ENCODE measurements at regions not wholly inside any gene's neighbourhood (a gene's known extent, or its start where the extent isn't known, plus 50 kb on each side); places are given as distances from the start of the nearest gene placed in this dataset.
"Not testable (repeated sequence)": the region's sequence is repeated elsewhere in the genome, so short reads cannot be mapped to it uniquely, and the experiment has no call there.

GRCh38 chr6:165181951-165182414 lies 127.4 kb downstream of the C6orf118 start:
- DNase-seq (ENCODE audit: extremely low read depth in 1 of 11, low read depth in 9 of 11, low spot score in 4 of 11) = no peak

- no peak for DNase-seq (ENCODE audit: extremely low read depth in 1 of 11, low read depth in 9 of 11, low spot score in 4 of 11)
Observed at GRCh38 chr6:165178056-165178455, 131.3 kb downstream of the C6orf118 start.

- no peak for DNase-seq (ENCODE audit: extremely low read depth in 1 of 11, low read depth in 9 of 11, low spot score in 4 of 11)
Observed at GRCh38 chr6:165173484-165173883, 135.9 kb downstream of the C6orf118 start.

- DNase-seq (ENCODE audit: extremely low read depth in 1 of 11, low read depth in 9 of 11, low spot score in 4 of 11) = no peak
Observed at GRCh38 chr6:165167861-165168260, 141.5 kb downstream of the C6orf118 start.

- DNase-seq (ENCODE audit: extremely low read depth in 1 of 11, low read depth in 9 of 11, low spot score in 4 of 11) = no peak
Observed at GRCh38 chr6:165167311-165167710, 142.1 kb downstream of the C6orf118 start.

GRCh38 chr6:165163519-165163918 lies 145.9 kb downstream of the C6orf118 start:
- no peak for DNase-seq (ENCODE audit: extremely low read depth in 1 of 11, low read depth in 9 of 11, low spot score in 4 of 11)

GRCh38 chr6:165159460-165159859 lies 149.9 kb downstream of the C6orf118 start:
- no peak for DNase-seq (ENCODE audit: extremely low read depth in 1 of 11, low read depth in 9 of 11, low spot score in 4 of 11)

GRCh38 chr6:165146456-165146855 lies 162.9 kb downstream of the C6orf118 start:
- DNase-seq (ENCODE audit: extremely low read depth in 1 of 11, low read depth in 9 of 11, low spot score in 4 of 11) = no peak

GRCh38 chr6:165135889-165136288 lies 173.5 kb downstream of the C6orf118 start:
- no peak for DNase-seq (ENCODE audit: extremely low read depth in 1 of 11, low read depth in 9 of 11, low spot score in 4 of 11)

GRCh38 chr6:165129086-165129485 lies 180.3 kb downstream of the C6orf118 start:
- DNase-seq (ENCODE audit: extremely low read depth in 1 of 11, low read depth in 9 of 11, low spot score in 4 of 11) = no peak

- not testable (repeated sequence) for DNase-seq (ENCODE audit: extremely low read depth in 1 of 11, low read depth in 9 of 11, low spot score in 4 of 11)
Observed at GRCh38 chr6:165127743-165128142, 181.7 kb downstream of the C6orf118 start.

GRCh38 chr6:165124681-165125080 lies 184.7 kb downstream of the C6orf118 start:
- not testable (repeated sequence) for DNase-seq (ENCODE audit: extremely low read depth in 1 of 11, low read depth in 9 of 11, low spot score in 4 of 11)

GRCh38 chr6:165119231-165120020 lies 190.0 kb downstream of the C6orf118 start:
- no peak for DNase-seq (ENCODE audit: extremely low read depth in 1 of 11, low read depth in 9 of 11, low spot score in 4 of 11)

- no peak for DNase-seq (ENCODE audit: extremely low read depth in 1 of 11, low read depth in 9 of 11, low spot score in 4 of 11)
Observed at GRCh38 chr6:165118736-165119135, 190.7 kb downstream of the C6orf118 start.

- no peak for DNase-seq (ENCODE audit: extremely low read depth in 1 of 11, low read depth in 9 of 11, low spot score in 4 of 11)
Observed at GRCh38 chr6:165117806-165118205, 191.6 kb downstream of the C6orf118 start.

- DNase-seq (ENCODE audit: extremely low read depth in 1 of 11, low read depth in 9 of 11, low spot score in 4 of 11) = no peak
Observed at GRCh38 chr6:165117121-165117520, 192.3 kb downstream of the C6orf118 start.

GRCh38 chr6:165110860-165111259 lies 198.5 kb downstream of the C6orf118 start:
- DNase-seq (ENCODE audit: extremely low read depth in 1 of 11, low read depth in 9 of 11, low spot score in 4 of 11) = no peak

- DNase-seq (ENCODE audit: extremely low read depth in 1 of 11, low read depth in 9 of 11, low spot score in 4 of 11) = no peak
Observed at GRCh38 chr6:165109011-165109410, 200.4 kb downstream of the C6orf118 start.

- no peak for DNase-seq (ENCODE audit: extremely low read depth in 1 of 11, low read depth in 9 of 11, low spot score in 4 of 11)
Observed at GRCh38 chr6:165106261-165106660, 203.1 kb downstream of the C6orf118 start.

GRCh38 chr6:165098165-165098564 lies 211.2 kb downstream of the C6orf118 start:
- no peak for DNase-seq (ENCODE audit: extremely low read depth in 1 of 11, low read depth in 9 of 11, low spot score in 4 of 11)

- DNase-seq (ENCODE audit: extremely low read depth in 1 of 11, low read depth in 9 of 11, low spot score in 4 of 11) = no peak
Observed at GRCh38 chr6:165096868-165097267, 212.5 kb downstream of the C6orf118 start.

Data from renal cortex interstitium (tissue), 11 donors.